Inferior parietal cortex (tissue), 1 donor: ENCODE measurements at regions not wholly inside any gene's neighbourhood (a gene's known extent, or its start where the extent isn't known, plus 50 kb on each side); places are given as distances from the start of the nearest gene placed in this dataset.
"Not testable (repeated sequence)": the region's sequence is repeated elsewhere in the genome, so short reads cannot be mapped to it uniquely, and the experiment has no call there.

Experiments used
- DNase-seq: peaks from one replicate; pipeline ENCODE4 v3.0.0-alpha.2; 2016; ENCODE audit errors: extremely low spot score

DNA sequence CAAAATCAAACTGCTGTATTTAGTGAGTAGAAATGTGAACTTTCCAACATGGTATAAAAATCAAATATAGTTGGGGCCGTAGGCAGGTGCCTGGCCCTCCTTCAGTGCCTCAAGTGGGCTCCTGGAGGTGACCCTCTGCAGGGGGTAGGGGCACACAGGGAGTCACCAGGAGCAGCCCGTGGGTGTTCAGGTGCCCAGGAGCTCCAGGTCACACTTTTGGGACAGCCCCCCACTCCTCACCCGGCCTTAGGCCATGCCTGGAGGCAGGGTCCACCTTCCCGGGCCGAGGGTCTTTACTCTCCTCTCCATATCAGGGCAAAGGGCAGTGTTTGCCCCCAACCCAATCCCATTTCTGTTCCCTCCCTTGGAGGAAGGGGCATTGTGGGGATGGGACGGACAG, 108.0 kb upstream of the MTAP start:
- DNase-seq = no peak

DNA sequence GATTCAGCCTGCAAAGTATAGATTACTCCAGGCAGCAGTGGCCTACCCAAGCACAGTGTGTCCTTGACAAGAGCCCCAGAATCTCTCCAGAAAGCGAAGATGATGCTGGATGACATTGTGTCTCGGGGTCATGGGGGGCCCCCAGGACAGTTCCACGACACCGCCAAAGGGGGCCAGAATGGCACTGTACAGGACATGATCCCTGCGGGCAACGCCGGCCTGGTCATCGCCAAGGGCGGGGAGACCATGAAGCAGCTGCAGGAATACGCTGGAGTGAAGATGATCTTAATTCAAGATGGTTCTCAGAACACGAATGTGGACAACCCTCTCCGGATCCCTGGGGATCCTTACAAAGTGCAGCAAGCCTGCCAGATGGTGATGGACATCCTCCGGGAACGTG, 107.0 kb upstream of the MTAP start:
- no peak for DNase-seq

DNA sequence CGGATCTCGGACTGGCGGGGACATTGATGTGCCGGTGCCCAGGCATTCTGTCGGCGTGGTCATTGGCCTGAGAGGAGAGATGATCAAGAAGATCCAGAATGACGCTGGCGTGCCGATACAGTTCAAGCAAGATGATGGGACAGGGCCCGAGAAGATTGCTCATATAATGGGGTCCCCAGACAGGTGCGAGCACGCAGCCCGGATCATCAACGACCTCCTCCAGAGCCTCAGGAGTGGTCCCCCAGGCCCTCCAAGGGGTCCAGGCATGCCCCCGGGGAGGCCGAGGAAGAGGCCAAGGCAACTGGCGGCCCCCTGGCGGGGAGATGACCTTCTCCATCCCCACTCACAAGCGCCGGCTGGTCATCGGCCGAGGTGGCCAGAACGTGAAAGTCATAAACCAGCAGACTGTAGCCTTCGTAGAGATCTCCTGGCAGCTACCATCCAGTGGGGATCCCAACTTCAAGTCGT, 106.5 kb upstream of the MTAP start:
- no peak for DNase-seq

DNA sequence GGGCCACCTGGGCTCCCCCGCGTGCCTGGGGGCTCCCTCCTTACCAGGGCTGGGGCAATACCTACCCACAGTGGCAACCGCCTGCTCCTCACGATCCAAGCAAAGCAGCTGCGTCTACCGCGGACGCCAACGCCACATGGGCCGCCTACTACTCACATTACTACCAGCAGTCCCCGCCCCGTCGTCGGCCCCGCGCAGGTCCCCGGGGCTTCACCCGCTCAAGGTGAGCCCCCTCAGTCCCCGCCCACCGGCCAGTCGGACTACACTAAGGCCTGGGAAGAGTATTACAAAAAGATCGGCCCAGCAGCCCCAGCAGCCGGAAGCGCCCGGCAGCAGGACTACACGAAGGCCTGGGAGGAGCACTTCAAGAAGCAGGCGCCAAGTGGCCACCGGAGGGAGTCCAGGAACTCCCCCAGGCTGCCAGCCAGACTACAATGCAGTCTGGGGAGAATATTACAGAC, 106.0 kb upstream of the MTAP start:
- no peak for DNase-seq

DNA sequence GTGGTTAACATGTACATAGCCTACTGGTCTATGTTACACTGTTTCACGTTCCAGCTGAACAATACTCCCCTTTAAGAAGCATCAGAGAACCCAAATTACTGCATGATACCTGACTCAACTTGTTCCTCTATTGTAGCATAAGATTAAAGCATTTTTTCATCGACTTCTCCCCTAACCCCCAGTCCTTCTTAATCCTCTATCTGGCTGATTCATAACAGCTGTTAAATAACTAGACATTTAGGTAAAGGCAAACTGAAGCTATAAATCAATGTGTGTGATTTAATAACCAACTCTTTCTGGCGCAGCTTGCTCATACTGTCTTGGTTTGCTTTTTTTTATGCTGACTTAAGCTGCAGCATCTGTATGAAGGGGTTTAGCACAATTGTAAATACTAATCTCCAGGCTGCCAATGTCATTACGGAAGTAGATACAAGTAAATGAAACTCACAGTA, 94.2 kb upstream of the MTAP start:
- no peak for DNase-seq

DNA sequence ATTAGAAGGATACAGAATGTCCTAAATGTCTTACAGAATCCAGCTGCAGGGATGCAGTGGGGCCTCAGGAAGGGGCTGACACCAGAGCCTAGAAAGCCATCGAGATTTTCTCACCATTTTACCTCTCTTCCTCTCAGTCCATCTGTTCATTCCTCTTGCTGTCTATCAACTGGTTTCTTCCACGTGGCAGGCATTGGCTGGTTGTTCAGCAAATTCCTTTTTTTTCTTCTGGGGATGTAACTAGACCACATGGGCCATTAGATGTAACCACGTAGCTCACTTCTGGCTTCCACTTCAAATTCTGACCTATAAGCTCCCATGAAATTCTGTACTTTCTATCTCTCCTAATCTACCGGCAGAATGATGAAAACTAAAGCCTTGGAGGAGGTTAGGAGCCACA, 93.6 kb upstream of the MTAP start:
- no peak for DNase-seq

DNA sequence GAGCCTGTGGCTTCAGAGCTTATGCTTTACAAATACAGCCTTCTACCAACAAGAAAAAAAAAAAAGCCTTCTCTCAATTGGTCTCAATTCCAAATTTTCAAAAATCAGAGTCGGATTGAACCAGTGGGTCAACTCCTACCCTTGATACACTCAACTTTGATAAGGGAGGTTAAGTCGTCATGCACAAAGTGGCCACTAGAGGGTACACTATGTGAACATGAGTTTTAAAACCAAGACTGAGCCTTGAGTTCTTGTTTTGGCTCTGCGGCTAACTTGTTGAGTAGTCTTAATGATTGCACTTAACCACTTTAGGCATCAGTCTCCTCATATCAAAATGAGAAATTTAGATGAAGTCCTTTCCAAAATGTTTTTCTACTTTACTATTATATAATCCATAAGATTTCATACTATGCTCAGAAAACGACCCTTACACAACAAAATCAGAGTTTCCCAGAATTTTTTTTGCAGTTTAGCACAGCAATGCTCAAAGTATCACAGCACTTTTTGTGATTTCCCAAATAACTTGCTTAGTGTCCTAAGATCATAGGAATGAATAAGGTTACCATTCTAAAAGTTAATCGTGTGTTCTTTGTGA, 92.9 kb upstream of the MTAP start:
- peak; percentile 66 for DNase-seq

DNA sequence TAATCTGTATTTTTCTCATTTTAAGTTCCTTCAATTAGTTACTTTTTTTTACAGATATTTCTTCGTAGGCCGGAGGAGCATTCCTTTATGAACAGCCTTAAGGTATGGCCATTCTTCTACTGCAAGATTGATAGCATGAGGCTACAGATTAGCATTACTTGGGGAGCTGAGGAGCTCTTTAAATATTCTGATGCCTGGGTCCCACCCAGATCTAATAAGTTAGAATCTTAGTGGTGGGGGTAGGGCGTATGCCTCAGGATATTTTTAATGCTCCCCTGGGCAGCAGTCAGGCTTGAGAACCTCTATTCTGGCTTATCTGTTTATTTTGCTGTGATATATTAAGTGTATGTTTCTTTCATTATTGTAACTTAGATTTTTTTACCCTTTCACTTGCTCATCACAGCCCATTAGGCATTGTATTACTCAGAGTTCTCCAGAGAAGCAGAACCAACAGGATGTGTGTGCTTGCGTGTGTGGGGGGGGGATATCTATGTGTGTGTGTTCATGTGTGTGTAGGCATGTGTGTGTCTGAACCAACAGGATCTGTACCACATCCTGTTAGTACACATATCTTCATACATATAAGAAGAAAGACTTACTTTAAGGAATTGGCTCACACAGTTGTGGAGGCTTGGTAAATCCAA, 91.8 kb upstream of the MTAP start:
- no peak for DNase-seq

DNA sequence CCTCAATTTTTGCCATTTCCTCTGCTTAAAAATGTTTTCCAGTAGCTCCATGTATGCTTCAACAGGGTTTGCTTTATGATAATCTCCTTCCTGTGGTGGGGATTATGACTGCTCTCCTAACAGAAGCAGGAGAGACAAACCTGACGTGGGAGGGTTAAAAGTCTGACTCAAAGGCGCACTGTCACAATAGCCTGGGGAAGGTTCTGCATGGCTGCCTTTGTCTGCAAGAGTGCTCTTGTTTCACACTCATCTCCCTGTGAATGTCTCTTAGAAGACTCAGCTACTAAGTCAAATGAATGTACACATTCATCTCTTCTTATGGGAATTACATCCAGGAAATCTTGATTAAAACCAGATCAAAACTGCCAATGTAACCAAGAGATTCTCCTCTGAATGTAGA, 90.9 kb upstream of the MTAP start:
- no peak for DNase-seq

DNA sequence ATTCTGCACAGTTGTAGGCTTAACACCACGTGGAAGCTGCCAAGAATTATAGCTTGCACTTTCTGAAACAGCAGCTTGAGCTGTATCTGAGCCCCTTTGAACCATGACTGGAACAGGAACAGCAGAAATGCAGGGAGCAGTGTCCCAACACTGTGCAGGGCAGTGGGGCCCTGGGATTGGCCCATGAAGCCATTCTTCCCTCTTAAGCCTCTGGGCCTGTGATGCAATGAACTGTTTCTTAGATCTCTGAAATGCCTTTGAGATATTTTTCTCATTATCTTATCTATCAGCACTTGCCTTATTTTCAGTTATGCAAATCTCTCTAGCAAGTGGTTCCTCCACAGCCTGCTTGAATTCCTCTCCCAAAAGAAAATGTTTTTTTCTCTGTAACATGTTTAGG, 87.0 kb upstream of the MTAP start:
- no peak for DNase-seq

DNA sequence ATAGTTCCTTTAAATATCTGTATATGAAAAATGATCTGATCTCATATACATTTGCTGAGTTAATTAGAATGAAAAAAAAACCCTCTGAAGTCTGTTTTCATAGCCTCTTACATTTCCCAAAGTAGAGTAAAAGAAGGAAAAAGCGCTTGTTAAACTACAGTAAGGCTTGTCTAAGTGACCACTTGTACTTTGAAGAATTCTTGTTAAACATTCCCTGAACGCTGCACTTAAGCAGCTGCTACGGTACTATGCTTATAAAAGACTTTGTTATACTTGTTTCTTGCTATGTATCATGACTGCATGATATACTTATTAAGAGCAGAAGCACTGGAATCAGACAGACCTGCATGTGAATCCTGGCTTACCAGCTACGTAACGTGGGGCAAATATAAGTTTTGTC, 81.7 kb upstream of the MTAP start:
- DNase-seq = no peak

DNA sequence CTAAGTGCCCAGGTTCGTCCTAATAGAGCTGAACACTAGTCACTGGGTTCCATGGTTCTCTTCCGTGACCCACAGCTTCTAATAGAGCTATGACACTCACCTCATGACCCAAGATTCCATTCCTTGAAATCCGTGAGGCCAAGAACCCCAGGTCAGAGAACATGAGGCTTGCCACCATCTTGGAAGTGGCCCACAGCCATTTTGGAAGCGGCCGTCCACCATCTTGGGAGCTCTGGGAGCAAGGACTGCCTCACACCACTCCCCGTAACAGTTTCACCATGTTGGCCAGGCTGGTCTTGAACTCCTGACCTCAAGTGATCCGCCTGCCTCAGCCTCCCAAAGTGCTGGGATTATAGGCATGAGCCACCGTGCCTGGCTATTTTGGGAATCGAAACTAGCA, 75.0 kb upstream of the MTAP start:
- not testable (repeated sequence) for DNase-seq

DNA sequence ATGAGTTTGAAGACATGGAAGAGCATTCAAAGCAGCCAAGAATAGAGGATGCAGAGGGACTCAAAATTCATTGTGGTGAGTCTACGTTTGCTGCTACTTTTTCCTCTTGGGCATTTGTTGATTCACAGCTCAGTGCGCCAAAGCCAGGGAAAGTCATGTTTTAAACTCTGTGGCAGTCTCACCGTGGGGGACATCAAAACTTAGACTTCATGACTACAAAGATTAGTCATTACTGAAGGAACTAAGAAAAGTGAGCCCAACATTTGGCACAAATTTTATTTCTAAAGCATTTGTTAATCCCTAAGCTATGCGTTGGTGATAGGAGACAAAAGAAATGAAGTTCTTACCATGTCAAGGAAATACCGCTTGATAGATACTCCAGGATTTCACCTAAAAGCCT, 73.7 kb upstream of the MTAP start:
- DNase-seq = no peak

DNA sequence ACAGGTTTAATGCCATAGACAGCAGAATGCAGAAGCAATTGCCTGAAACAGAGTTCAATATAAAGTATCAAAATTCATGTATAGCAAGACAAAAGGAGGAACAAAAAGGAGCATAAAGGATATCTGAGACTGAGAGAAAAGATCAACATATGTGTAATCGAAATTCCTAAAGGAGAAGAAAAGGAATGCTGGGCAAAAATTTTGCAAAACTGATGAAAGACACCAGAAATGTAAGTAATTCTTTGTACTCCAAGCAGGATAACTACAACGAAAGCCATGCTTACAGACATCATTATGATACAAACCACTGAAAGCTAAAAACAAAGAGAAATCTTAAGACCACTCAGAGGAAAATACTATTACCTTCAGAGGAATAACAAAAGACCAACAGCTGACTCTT, 72.8 kb upstream of the MTAP start:
- DNase-seq = no peak

DNA sequence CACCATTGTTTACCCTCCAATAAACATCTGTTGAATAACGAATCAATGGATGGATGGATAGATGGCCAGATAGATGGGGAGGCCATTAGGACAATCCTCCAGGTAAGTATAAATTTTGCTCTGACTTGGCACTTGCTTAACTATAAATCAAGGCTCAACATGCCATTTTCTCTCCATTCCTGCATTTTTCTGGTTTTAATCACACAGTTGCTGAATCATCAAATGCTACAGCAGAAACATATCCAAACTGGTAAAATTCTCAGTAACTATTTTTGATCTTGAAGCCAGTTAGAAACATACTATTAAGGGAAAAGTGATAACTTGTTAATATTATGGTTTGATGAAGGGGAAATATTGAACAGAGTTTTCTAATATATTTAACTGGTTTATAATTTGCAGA, 71.5 kb upstream of the MTAP start:
- DNase-seq = no peak

DNA sequence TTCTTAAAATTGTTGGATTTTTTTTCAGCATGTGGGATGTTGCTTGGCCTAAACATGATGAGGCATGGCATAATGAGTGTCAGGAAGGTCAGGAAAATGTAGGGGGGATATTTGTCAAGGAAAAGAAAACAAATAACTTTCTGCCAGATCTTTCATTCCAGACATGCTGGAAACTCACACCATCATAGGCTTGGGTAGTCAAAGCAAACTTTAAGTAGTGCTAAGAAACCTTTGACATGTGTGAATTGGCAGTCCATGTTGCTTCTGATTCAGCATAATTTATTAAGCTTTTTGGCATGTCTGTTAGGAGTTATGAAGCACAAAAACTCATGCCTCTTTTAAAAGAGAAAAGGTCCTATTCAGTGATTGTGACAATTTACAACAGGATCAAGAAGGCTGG, 61.3 kb upstream of the MTAP start:
- DNase-seq = no peak

DNA sequence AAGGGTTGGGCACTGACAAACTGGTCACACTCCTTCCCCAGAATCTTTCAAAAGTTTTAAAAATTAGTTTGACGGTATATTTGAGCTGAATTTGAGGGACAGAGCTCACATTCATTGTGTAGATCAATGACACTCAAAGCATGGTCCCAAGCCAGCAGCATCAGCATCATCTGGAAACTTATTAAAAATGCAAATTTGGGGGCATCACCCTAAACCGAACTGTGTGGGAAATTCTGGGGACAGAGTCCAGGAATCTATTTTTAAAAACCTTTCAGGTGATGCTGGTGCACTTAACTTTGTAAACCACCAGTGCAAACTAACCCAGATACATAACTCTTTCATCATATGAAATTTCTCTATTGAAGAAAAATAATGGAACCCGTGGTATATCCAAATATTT, 58.1 kb upstream of the MTAP start:
- DNase-seq = no peak

DNA sequence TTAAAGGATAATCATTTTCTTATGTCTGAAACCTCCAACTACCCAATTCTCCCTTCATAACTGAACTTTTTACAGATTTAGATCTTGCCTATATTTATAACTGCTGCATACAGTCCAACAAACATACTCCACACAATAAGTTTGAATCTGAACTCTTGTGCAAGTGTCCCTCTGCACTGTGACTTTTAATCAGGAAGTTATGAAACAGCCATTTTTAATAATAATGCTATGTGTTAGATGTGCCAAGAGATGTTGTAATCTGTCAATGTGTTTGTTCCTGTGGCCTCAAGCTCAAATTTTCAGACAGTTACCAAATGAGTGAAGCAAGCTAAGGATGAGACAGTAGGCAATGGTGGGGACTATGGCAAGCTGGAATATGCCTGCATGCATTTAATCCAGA, 57.6 kb upstream of the MTAP start:
- DNase-seq = no peak

DNA sequence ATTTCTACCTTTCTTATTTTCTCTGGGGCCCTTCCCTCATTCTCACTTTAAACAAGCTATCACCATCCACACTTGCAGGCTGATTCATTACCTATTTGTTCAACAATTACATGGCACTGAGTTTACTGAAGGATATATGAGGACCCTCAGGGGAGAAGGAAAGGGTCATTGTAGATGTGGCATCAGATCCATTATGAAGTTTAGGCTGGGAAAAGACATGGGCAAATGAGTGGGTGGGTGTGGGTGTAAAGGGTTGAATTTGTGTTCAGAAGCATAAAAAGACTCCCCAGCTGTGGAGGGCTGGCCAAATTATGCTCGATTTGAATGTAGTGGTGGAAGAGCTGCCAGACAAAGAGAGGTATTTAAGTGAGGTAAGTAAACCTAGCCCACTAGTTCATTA, 55.9 kb upstream of the MTAP start:
- DNase-seq = no peak

DNA sequence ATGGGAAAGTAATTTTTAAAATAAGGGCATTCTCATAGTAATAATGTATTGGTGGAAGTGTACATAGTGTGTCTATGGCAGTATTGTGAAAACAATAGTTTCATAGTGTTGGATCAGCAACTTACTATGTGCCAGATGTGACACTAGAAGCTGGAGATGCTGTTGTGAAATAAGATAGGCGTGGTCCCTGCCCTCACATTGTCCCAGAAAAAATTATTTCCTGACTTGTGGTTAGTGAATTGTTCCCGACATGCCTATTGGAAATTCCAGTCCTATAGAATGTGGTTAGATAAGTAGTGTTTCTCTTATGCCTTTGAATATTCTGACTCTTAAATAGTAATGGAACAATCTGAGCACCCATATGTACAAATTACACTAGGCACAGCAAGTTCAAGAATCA, 55.3 kb upstream of the MTAP start:
- no peak for DNase-seq

DNA sequence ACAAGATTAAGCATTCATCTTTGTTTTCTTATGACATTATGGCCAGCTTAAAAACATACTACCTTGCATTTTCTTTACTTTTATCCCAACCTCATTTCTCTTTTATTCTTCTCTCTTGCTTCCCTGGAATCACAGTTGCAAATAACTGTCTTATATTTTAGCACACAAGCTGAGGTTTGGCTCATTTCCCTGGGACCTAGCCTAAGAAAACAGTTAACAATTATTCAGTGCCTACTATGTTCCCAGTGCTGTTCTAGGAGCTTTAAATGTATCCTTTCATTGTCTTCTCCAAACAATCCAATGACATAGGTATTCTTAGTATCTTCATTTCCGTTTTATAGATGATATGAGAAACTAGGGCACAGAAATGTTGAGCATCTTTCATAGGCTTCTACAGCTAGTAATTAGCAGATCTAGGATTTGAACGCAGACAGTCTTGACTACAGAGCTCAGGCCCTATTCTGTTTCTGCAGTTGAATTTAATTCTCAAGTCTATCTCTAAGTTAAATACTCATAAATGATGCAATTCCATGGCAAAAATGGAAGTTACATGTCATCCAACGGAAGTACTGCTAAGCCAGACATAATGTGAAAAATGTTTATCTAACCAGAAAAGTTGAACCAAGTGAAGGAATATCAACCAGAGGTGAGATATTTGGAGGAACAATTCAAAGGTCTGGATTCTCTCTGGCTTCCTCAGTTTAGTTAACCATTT, 52.3 kb upstream of the MTAP start:
- DNase-seq = no peak

DNA sequence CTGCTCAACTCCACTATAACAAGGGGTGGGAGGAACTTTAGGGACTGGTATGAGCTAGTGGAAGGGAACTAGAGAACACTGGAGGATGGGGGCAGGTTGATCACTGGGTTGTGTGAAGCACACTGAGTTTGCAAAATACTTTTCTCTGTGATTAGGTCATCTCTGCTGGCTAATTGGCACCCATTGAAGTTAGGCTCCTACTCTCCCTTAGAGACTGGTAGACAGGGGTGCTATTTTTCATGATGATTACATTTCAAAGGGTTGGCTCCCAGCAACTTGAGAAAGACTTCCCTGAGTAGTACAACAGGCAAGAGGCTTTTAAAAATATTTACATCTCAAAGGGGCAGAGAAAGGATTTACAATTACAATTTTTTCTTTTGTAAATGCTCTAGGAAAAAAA, 50.4 kb upstream of the MTAP start:
- DNase-seq = no peak
